ENCODE measurements at regions not wholly inside any gene's neighbourhood (a gene's known extent, or its start where the extent isn't known, plus 50 kb on each side); places are given as distances from the start of the nearest gene placed in this dataset.

DNA sequence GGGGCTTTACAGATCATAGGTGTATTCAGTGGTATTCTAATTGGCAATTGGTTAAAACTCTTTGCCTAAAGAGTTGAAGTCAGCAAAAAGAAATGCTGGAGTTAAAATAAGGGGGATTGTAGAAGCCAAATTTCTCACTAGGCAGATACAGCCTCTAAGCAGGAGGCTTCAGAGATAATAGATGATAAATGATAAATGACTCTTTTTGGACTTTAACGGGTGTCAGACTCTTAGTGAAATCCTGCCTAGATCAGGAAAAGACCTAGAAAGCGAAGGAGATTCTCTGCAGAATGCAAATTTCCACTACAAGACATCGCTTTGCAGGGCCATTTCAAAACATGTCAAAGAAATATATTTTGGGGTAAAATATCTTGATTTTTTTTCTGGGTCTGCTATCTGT, 182.8 kb downstream of the FAM76B start:
- TF ChIP-seq, protein P1, sequence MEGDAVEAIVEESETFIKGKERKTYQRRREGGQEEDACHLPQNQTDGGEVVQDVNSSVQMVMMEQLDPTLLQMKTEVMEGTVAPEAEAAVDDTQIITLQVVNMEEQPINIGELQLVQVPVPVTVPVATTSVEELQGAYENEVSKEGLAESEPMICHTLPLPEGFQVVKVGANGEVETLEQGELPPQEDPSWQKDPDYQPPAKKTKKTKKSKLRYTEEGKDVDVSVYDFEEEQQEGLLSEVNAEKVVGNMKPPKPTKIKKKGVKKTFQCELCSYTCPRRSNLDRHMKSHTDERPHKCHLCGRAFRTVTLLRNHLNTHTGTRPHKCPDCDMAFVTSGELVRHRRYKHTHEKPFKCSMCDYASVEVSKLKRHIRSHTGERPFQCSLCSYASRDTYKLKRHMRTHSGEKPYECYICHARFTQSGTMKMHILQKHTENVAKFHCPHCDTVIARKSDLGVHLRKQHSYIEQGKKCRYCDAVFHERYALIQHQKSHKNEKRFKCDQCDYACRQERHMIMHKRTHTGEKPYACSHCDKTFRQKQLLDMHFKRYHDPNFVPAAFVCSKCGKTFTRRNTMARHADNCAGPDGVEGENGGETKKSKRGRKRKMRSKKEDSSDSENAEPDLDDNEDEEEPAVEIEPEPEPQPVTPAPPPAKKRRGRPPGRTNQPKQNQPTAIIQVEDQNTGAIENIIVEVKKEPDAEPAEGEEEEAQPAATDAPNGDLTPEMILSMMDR (IDR thresholded peaks at IDR 0.05) = no peak
- TF ChIP-seq POLR2A (IDR thresholded peaks at IDR 0.05) (no peak), POLR2AphosphoS5 (IDR thresholded peaks at IDR 0.05; ENCODE audit: insufficient read depth in 1 of 2, low read depth in 1 of 2) (no peak)
